ENCODE measurements at regions not wholly inside any gene's neighbourhood (a gene's known extent, or its start where the extent isn't known, plus 50 kb on each side); places are given as distances from the start of the nearest gene placed in this dataset.

DNA sequence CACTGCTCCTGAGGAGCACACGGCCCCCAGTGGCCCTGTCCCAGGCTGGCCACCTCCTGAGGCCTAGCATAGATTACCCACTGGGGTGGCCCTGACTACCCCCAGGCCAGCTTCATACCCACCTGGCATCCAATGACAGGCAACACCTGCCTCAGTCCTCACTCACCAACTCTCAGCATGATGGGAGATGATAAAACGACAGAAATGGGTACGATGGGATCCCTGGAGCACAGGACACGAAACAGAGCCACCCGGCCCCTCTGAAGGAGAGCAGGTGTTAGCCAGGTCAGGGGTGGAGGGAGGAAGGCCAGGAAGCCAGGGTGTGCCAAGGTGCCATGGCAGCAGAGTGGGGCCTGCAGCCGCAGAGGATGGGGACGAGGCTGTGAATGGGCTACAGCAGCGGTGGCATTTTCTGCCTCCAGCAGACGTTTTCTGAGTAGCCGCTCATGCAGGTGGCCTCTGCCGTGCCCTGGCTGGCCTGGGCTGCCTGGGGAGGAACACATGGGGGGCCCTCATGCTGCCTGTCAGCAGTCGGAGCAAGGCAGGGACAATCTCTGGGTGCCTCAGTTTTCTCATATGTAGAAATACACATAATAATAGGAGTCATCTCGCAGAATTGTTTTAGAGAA is 50.2 kb upstream of the FGF3 start:
- H3K9ac ChIP-seq (ENCODE audit: extremely low read depth, low read length, poor library complexity, severe bottlenecking): no peak overlapping the region
- TF ChIP-seq CTCF (conservative IDR thresholded peaks at IDR 0.05): no peak
- H3K36me3 Mint-ChIP-seq (ENCODE audit: low read depth): no peaks in the 10 kb centered on the region
- H3K4me1 Mint-ChIP-seq: no peaks in the 10 kb centered on the region
- H3K4me3 ChIP-seq (ENCODE audit: low read length): no peak overlapping the region
- no peaks in the 10 kb centered on the region for H3K36me3 ChIP-seq (ENCODE audit: control insufficient read depth, insufficient read depth, low read length)
- peaks cover 3% of the 10 kb centered on the region for H3K27me3 Mint-ChIP-seq (ENCODE audit: insufficient read depth)
- H3K9me3 ChIP-seq (ENCODE audit: control insufficient read depth, low read length): no peaks in the 10 kb centered on the region
- no peaks in the 10 kb centered on the region for H3K27me3 ChIP-seq (ENCODE audit: control insufficient read depth, insufficient read depth, low read length, poor library complexity, severe bottlenecking)
- peak; percentile 35 for DNase-seq
- H3K9me3 Mint-ChIP-seq: peaks cover 4% of the 10 kb centered on the region
- WGBS, 2 experiments (ENCODE audit: insufficient coverage in 1 of 2, insufficient read length in 1 of 2): 89 to 97% methylated on average over 10 to 13 of the region's 13 CpGs
- no peak overlapping the region for H3K4me3 Mint-ChIP-seq
- no peak overlapping the region for H3K27ac Mint-ChIP-seq
- H3K4me1 ChIP-seq (ENCODE audit: control insufficient read depth, insufficient read depth, low read length): no peaks in the 10 kb centered on the region
- H3K27ac ChIP-seq (ENCODE audit: low read depth, low read length): no peak overlapping the region

DNA sequence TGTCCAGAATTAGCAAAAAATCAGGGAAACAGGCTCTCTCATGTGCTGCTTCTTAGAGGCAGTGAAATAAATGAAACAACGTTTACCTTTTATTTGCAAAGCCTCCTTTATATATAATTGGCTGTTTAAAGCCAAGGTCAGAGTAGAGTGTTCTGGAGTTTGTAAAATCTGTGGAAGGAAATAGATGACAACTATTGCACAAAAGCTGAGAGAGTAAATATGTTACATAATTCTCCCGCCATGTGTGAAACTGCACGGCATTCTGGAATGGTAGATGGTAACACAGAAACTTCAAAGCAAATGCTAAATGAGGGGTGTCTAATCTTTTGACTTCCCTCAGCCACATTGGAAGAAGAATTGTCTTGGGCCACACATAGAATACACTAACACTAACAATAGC is 51.5 kb upstream of the FGF3 start:
- Mint-ChIP-seq H3K36me3 (ENCODE audit: low read depth) (no peaks in the 10 kb centered on the region), H3K9me3 (peaks cover 4% of the 10 kb centered on the region), H3K27me3 (ENCODE audit: insufficient read depth) (peaks cover 4% of the 10 kb centered on the region), H3K4me1 (peaks cover 2% of the 10 kb centered on the region), H3K27ac (no peak overlapping the region), H3K4me3 (no peak overlapping the region)
- H3K36me3 ChIP-seq (ENCODE audit: control insufficient read depth, insufficient read depth, low read length): no peaks in the 10 kb centered on the region
- no peak for DNase-seq
- no peaks in the 10 kb centered on the region for H3K4me1 ChIP-seq (ENCODE audit: control insufficient read depth, insufficient read depth, low read length)
- H3K4me3 ChIP-seq (ENCODE audit: low read length): no peak overlapping the region
- 92 to 95% methylated on average over 2 to 3 of the region's 3 CpGs for WGBS, 2 experiments (ENCODE audit: insufficient coverage in 1 of 2, insufficient read length in 1 of 2)
- no peak overlapping the region for H3K9ac ChIP-seq (ENCODE audit: extremely low read depth, low read length, poor library complexity, severe bottlenecking)
- TF ChIP-seq CTCF (conservative IDR thresholded peaks at IDR 0.05): no peak
- no peaks in the 10 kb centered on the region for H3K9me3 ChIP-seq (ENCODE audit: control insufficient read depth, low read length)
- no peaks in the 10 kb centered on the region for H3K27me3 ChIP-seq (ENCODE audit: control insufficient read depth, insufficient read depth, low read length, poor library complexity, severe bottlenecking)
- H3K27ac ChIP-seq (ENCODE audit: low read depth, low read length): no peak overlapping the region

- H3K9me3 ChIP-seq (ENCODE audit: control insufficient read depth, low read length): no peaks in the 10 kb centered on the region
- no peak overlapping the region for H3K9ac ChIP-seq (ENCODE audit: extremely low read depth, low read length, poor library complexity, severe bottlenecking)
- no peak overlapping the region for H3K4me3 ChIP-seq (ENCODE audit: low read length)
- no peaks in the 10 kb centered on the region for H3K27me3 ChIP-seq (ENCODE audit: control insufficient read depth, insufficient read depth, low read length, poor library complexity, severe bottlenecking)
- Mint-ChIP-seq H3K4me3 (no peak overlapping the region), H3K36me3 (ENCODE audit: low read depth) (no peaks in the 10 kb centered on the region), H3K27me3 (ENCODE audit: insufficient read depth) (peaks cover 4% of the 10 kb centered on the region), H3K9me3 (peaks cover 4% of the 10 kb centered on the region), H3K4me1 (peaks cover 2% of the 10 kb centered on the region), H3K27ac (no peak overlapping the region)
- no peak overlapping the region for H3K27ac ChIP-seq (ENCODE audit: low read depth, low read length)
- no peaks in the 10 kb centered on the region for H3K4me1 ChIP-seq (ENCODE audit: control insufficient read depth, insufficient read depth, low read length)
- H3K36me3 ChIP-seq (ENCODE audit: control insufficient read depth, insufficient read depth, low read length): no peaks in the 10 kb centered on the region
- 87% methylated on average over 10 to 15 of the region's 15 CpGs for WGBS, 2 experiments (ENCODE audit: insufficient coverage in 1 of 2, insufficient read length in 1 of 2)
- no peak for TF ChIP-seq CTCF (conservative IDR thresholded peaks at IDR 0.05)
- DNase-seq: peak; percentile 31
Observed at GRCh38 chr11:69873166-69874077, 54.2 kb upstream of the FGF3 start.

Measured in endodermal cell (in vitro differentiated cells).